CD4-positive, alpha-beta T cell treated with Interleukin-15 for 4 hours (primary cell): ENCODE measurements at regions not wholly inside any gene's neighbourhood (a gene's known extent, or its start where the extent isn't known, plus 50 kb on each side); places are given as distances from the start of the nearest gene placed in this dataset.

Source experiments
- DNase-seq: peaks from one replicate; pipeline ENCODE4 v3.0.0-alpha.2; 2020; ENCODE audit warnings: low spot score

DNA sequence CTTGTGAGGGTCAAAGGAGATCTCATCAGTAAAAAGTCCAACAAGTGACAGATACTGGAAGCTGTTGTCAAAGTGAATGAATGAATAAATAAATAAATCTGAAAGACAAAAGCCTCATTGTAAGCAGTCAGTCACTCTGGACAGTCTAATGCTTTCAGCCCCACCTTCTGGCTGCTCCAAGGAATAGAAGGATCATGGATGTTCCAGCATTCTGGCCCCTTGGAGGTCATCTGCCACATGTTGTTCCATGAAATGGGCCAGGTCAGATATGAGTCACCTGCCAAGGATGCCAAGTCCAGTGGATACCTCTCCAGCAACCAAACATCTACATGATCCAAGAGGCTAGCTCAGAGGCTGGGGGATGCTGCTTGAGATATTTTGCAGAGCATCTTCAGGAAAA, 185.6 kb downstream of the BMP7 start:
- DNase-seq = no peak

DNA sequence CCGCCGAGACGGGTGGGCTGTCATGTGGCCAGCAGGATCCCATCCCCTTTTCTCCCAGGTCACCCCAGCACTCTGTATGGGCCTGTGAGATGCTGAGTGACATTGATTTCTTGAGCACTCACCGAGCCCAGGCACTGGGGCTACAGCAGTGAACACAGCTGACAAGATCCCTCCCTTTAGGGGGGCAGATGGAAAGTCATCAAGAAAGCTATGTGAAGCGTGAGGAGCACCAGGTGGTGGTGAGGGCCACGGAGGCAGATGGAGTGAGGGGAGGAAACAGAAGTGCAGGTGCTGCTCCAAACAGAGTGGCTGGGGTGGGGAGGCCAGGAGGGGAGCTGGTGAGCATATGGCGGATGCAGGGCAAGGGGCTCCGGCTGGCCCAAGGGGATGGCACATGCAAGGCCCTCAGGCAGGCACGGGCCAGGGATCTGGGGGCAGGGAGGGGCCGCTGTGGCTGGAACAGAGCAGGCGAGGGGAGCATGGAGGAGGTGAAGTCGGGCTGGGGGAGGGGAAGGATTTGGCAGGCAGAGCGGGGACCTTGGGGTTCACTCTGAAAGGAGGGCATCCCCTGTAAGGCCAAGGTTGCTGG, 184.0 kb downstream of the BMP7 start:
- no peak for DNase-seq

DNA sequence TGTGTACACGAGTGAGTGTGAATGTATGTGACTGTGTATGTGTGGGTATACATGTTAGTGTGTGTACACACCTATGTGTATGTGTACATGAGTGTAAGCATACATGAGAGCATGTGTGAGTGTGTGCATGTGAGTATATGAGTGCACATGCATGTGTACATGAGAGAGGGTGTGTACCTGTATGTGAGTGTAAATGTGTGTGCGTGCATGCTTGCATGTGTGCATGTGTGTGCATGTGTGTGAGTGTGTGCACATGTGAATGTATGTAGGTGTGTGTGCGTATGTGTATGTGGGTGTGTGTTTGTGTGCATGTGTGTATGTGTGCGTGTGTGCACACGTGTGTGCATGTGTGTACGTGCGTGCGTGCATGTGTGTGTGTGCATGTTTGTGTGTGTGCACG, 183.4 kb downstream of the BMP7 start:
- no peak for DNase-seq

DNA sequence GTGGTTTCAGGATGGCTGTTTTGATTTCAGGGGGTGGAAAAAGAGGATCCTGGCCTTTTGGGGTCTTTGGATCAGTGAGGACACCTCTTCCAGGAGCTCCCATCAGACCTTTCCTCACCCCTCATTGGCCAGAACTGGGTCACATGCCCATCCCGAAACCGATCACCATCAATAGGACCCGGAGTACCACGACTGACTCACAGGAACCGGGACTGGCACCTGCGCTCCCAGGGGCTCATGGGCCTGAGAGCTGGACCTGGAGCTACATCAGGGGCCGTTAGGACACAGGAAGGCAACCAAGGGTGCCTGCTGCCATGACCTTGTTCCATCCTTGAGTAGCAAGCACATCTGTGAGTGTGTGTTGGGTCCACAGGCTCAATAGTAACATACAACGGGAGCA, 180.4 kb downstream of the BMP7 start:
- no peak for DNase-seq

DNA sequence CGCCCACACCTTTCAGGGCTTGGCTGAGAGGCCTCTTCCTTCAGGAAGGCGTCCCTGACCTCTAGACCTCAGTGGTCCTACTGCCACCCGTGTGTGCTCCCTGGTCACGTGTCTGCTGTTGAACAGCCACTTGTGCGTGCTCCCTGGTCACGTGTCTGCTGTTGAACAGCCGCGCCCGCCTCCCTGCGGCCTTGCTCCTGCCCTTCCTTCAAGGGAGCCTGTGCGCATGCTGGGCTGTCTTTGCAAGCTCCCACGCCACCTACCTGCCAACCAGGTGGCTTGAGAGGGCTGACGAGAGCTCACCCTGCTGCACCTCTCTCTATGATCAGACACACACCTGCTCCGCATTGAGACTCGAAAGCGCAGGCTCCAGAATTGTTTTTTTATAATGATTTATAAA, 179.3 kb downstream of the BMP7 start:
- no peak for DNase-seq

DNA sequence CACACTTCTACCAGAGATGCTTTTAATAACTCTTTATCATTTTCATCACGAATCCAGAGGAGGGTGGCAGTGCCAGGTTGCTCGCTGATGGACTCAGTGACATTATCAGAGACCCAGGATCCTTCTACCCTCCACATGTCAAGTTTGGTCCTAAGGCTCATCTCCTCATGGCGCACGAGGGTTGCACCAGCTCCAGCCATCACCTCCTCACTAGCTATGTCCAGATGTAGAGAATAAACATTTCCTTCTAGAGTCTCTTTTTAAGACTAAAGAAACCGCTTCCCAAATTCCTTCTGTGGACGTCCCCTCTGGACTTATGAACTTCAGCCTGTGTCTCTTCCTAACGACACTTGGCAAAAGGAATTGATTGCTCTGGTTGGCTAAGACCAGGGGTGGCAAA, 178.7 kb downstream of the BMP7 start:
- no peak for DNase-seq

DNA sequence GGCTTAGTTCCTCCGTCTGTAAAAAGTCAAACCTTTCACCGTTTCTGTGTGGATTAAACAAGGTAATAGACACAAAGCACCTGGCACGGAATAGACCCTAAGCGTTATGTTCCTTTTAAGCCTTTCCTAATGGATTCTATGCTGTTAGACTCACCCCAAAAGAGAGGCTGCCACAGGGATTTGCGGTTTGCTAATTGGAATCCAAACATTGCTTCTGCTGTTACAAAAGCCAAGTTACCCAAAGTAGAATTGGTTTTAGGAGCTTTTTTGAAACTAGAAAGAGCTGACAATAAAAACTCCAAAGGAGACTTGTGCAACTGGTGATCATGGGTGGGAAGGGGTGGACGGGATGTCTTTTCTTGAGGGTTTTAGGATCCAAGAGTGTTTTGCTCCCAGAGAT, 178.0 kb downstream of the BMP7 start:
- no peak for DNase-seq

DNA sequence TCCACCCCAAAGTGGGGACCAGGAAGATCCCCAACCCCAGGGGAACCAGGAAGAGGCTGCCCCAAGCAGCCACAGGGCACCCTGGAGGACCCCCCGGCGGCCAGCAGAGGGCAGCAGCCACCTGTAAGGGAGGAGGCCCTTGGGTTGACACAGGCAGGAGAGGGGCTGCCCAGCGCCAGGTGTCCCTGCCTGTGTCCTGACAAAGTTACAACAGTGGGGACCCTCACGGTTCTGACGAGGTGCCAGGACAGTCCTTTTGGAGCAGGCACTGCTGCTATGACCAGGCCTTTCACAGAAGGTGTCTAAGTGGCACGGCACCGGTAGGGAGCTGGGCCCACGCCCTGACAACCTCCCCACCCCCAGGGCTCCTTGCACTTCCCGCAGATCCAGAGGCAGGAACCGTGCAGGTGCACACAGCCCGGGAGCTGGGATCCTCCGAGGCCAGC, 176.7 kb downstream of the BMP7 start:
- peak; percentile 28 for DNase-seq

DNA sequence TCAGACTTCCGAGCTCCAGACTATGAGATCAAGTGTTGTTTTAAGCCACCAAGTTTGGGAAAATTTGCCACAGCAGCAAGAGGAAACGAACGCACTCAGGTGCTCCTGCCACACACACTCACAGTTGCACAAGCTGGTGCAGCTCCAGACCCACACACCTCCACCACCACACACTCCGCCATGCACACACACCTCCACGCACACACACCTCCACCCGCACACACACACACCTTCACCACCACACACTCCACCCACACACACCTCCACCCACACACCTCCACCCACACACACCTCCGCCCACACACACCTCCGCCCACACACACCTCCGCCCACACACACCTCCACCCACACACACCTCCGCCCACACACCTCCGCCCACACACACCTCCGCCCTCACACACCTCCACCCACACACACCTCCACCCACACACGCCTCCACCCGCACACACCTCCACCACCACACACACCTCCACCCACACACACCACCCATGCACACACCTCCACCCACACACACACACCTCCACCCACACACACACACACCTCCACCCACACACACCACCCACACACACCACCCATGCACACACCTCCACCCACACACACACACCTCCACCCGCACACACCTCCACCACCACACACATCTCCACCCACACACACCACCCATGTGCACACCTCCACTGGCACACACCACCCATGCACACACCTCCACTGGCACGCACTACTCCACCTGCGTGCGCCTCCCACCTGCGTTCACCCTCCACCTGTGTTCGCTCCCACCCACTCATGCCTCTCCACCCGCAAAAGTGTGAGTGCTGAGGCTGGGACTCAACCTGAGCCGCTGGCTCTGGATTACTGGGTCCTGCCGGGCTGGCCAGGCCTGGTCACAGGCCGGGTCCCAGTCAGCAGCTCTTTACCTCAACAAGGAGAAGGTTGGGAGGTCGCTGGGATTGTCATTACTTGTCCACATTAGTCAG, 175.6 kb downstream of the BMP7 start:
- no peak for DNase-seq

DNA sequence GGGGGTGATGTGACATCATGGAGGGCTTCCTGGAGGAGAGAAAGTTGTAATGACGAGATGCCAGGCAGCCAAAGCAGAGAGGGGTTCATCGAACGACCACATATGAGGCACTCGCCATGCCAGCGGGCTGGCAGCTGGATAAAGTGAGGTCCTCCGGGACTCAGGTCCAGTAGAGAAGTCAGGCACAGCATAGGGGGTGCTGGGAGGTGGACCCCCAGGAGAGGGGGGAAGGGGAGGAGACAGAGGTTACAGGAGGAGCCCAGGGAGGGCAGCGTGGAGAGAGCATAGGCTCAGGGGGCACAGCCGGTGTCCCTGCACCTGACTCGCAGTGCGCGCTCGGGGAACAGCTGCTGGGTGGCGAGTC, 174.7 kb downstream of the BMP7 start:
- DNase-seq = no peak

DNA sequence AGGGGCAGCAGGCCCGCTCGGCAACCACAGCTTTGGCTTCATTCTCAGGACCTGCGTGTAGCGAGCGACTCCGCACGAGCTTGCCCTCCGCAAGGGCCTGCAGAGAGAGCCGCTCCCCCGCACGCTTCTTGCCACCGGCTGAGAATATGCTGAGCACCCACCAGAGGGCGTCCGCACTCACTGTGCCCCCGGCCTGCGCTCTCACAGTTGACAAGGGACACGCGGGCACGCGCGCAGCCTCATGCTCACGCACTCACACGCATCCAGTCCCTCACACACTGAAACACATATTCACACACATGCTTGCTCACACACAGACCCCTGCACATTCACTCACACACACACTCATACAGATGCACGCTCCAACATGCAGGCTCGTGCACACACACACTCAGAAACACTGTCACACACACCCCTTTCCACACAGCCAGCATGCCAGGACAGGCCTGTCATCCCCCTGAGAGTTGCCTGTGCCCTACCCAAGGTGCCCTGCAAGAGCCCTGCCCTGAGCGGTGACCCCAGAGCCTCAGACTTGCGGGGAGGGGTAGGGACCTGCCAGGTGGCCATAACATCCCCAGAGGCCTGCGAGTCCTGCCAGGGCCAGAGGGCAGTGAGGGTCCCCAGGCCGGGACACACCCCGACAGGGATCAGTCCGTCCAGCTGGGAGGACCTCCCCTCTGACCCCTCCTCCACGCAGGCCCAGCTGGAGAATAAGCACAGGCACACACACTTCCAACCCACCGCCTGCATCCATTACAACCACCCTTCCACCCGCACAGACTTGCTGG, 174.1 kb downstream of the BMP7 start:
- DNase-seq = peak; percentile 20

DNA sequence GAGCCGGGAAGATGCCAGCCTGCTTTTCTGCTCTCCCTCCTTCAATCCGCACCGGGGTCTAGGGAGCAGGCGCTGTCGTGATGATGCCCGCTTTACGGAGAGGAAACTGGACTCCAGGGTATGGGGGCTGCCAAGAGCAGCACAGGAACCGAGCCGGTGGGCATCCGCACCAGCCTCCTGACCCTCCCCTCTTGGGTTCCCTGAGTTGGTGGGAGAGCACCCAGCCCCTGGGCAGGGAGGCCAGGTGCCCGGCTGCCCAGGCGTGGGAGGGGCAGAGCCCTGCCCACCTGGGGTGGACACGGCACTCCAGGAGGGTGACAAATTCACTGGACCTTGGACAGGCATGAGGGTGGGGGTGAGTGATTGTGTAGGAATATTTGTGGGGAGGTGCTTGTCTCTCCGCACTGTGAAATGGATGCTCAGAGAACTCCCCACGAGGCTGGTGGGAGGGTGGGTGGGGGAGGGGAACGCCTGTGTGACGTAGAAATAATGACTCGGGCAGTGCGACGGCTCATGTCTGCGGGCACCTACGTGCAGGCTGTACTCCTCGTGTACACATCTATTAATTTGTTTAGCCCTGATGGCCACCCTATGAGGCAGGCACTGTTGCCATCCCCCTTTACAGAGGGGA, 173.4 kb downstream of the BMP7 start:
- DNase-seq = no peak

DNA sequence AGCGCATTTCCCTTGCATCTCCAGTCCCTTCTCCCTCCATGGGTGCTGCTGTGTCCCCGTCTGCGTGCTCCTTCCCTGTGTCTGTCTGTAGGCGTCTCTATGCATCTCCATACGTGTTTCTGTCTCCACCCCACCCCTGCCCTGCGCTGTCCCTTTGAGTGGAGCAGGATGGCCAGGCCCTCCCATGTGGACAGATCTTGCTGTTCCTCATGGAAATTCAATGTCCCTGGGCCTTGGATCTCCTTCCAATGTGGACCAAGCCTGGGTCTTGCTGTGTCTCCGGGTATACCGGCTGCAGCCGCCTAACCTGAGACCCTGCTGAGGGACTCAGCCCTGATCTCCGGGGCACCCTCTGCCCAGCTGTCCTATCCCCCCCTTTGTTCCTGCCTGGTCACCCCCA, 172.7 kb downstream of the BMP7 start:
- DNase-seq = no peak

DNA sequence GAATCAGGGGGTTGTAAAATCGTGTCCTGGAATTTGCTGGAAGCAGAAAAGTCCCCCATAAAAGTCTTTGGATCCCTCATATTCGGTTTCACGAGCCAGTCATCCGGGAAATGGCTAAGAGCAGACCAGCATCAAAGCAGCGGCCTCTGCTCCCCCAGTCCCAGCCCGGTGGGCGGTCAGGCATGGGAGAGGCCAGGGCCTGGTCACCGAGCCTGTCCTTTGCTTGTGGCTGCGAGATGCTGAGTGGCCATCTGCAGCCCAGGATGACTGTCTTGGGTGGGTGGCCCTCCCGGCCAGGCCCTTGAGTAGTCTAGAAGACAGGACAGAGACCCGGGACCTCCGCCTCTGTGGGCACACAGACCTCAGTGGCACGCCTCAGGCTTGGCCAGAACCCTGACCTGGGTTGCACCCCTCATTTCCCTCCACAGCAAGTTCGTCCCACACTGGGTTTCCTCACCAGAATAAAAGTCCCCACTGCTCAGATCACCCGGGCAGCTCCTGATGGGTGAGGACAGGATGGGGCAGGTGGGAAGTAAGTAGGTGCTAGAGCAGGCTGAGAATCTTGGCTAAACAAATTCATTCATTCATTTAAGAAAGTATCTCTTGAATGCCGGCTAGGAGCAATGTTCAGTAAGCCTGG, 172.1 kb downstream of the BMP7 start:
- no peak for DNase-seq

DNA sequence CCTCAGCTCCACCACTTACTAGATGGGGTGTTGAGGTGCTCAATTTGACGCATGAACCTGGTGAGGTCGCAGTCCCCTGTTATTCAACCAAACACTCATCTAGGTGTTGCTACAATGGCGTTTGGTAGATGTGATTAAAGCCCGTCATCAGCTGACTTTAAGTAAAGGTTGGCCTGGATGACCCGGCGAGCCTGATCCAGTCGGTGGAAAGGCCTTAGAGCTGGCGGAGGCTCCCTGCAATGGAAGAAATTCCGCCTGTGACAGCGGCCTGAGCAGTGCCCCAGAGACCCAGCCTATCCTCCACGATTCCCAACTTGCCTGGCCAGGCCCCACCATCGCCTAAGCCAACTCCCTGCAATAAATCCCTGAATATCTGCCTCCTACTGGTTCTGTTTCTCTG, 171.4 kb downstream of the BMP7 start:
- no peak for DNase-seq

DNA sequence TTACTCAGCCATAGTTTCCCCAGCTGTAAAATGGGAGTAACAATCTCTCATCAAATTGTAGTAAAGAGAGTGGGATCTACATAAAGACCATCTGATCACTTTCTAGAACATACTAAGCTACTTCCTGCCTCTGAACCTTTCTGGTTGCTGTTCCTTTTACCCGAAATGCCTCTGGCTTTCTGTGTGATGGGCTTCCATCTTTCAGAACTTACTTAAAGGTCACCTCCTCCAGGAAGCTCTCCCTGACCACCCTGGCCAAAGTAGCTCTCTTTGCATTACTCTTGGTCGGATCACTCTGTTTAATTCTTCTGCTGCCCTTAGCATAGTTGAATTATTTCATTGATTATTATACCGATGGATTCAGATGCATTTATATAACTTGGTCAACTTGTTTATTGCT, 171.0 kb downstream of the BMP7 start:
- no peak for DNase-seq

DNA sequence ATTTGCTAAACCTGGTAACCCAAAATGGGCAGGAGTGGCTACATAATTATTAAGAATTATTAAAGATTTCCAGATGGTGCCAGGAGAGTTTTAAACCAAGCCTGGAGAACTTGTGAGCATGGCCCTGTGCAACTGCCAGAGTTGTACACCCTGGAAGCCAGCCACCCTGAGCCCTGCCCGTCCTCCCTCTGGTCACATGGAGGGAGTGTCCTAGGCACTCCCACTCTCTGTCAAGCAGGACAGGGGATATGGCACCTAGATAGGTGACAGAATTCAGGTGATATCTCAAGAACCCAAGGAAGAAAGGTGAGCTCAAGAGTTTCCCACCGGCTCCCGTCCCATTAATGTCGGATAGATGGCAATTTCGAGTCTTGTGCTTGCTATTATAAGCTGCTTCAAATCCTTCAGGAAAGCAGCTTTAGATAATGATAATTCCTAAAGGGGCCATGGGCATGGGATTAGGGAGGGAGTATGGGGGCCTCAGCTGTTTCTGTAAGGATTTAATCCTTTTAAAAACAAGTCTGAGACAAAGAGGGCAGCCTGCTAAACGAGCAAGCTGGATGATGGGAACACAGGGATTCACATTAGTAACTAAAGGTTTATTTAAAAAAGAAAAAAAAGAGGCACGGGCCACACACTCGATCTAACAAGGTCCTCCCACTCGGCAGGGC, 169.1 kb downstream of the BMP7 start:
- DNase-seq = no peak

DNA sequence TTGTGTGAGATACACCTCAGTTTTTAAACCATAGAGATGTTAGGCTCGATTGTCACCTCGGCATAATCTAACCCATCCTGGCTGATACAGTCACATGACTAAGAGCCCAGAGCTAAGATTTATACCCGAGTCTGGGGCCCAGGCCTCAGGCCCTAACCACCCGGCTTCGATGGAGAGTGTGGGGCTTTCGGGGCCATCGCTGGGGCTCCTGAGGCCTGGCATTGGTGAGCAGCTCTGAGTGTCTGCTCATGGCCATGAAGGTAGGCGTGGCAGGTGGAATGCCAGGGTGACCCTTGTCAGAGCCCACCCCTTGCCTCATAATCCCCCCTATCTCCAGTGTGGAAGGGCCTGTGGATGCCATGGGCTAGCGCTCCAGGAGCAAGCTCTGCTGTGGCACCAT, 164.3 kb downstream of the BMP7 start:
- DNase-seq = no peak

DNA sequence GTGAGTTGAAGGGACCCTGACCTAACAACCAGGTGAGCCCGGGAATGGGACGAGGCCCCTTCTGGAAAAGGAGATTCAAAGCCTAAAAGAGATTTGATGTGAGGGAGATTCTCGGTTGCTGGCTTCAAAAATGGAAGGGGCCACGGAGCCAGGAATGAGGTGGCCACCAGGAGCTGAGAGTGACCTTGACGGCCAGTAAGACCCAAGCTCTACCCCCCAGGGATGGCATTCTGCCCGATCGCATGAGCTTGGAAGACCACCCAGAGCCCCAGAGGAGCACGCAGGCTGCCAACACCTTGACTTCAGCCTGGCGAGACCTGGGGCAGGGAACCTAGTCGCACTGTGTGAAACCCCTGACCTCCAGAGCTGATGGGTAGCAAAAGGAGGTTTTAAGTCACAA, 163.9 kb downstream of the BMP7 start:
- DNase-seq = no peak

DNA sequence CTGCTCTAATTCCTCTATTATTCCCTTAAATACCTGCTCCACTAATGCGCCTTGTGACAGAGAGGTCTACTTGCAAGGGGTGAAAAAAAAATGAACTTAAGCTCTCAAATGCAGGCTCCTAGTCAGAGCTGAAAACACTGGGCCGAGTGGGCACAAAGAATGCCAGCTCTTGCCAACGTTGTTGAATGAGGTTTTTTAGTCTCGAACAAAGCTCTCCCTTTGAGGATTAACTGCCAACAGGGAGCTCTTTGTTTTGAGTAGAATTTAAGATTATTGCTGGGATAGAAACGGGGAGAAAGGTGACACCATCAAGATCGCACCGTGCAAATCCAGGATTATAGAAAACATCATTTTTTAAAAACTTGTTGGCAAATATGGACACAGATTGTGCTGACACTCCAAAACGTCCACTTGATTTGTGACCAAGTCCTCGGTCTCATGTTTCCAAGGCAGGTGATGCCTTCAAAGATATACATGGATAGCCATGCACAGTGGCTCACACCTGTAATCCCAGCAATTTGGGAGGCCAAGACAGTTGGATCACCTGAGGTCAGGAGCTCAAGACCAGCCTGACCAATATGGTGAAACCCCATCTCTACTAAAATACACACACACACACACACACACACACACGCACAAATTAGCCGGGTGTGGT, 163.2 kb downstream of the BMP7 start:
- DNase-seq = no peak

DNA sequence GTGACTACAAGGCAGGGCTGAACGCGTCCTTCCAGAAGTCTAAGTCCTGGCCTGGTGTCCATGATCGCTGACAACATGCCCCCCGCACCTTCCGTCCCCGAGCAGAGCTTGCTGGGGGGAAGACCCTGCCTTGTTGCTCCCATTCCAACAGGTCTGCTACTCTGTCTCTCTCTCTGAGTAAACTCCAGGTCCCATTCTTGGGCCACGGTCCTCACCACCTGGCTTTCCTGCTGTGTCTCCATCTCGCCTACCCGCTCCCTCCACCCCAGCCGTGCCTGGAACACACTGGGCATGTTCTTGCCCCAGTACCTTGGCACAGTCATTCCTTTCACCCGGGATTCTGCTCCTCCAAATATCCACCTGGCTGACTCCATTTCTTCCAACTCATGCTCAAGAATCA, 162.3 kb downstream of the BMP7 start:
- no peak for DNase-seq
